Tibial nerve (tissue), 4 donors: ENCODE measurements at regions not wholly inside any gene's neighbourhood (a gene's known extent, or its start where the extent isn't known, plus 50 kb on each side); places are given as distances from the start of the nearest gene placed in this dataset.

ENCODE experiments used
- DNase-seq, 2 donors: peaks; one replicate each; pipeline ENCODE4 v3.0.0-alpha.2; 2019; ENCODE audit warnings: low spot score in 2 of 2
- H3K27ac ChIP-seq, 4 donors: fragments of 200-600 bp; sonication (generic) in 3 of 4; one replicate each; pipeline ENCODE4 v1.5.1; 2017 to 2019; ENCODE audit warnings: mild to moderate bottlenecking in 1 of 4
- H3K27me3 ChIP-seq, 2 donors: fragments of 200-600 bp; sonication (generic) in 1 of 2; one replicate each; pipeline versions ENCODE4 v1.5.1 to v1.6.0; 2017 to 2019
- H3K36me3 ChIP-seq, 3 donors: fragments of 200-600 bp; sonication (generic); one replicate each; pipeline ENCODE4 v1.5.1; 2018 to 2019
- H3K4me1 ChIP-seq, 4 donors: fragments of 200-600 bp; sonication (generic) in 3 of 4; one replicate each; pipeline ENCODE4 v1.5.1; 2017 to 2019
- H3K4me3 ChIP-seq, 4 donors: fragments of 200-600 bp; sonication (generic) in 3 of 4; one replicate each; pipeline ENCODE4 v1.5.1; 2017 to 2019; ENCODE audit warnings: mild to moderate bottlenecking in 1 of 4, moderate library complexity in 1 of 4
- H3K9me3 ChIP-seq, 4 donors: fragments of 200-600 bp; sonication (generic) in 3 of 4; one replicate each; pipeline ENCODE4 v1.5.1; 2017 to 2019
- EP300 ChIP-seq, 2 donors: sonication (generic); formaldehyde crosslinking; IDR thresholded peaks; one replicate each; pipeline ENCODE4 v1.6.1; 2017; ENCODE audit warnings: antibody characterized with exemption in 2 of 2, mild to moderate bottlenecking in 1 of 2
- POLR2A ChIP-seq, 2 donors: fragments of 450-650 bp; IDR thresholded peaks; one replicate each; pipeline ENCODE4 v1.6.1; 2017; ENCODE audit warnings: antibody characterized with exemption in 2 of 2, mild to moderate bottlenecking in 2 of 2, moderate library complexity in 2 of 2
- WGBS, 2 donors: methylation state at CpG; one replicate each; pipeline ENCODE4 v1.1.5; 2018; 5-methylcytosine and 5-hydroxymethylcytosine counted together
- TF ChIP-seq, protein P1 (sequence below), 5 experiments: fragments of 200-600 bp in 3 of 5; fragments of 450-650 bp in 2 of 5; sonication (generic) in 3 of 5; IDR thresholded peaks; one replicate each; pipeline ENCODE4 v1.5.1; 2016 to 2019; ENCODE audit warnings: antibody characterized with exemption in 5 of 5, mild to moderate bottlenecking in 3 of 5, moderate library complexity in 2 of 5

GRCh38 chr16:59397638-59398037, 663.5 kb upstream of the GOT2 start:
- WGBS, 2 donors: 66 to 87% methylated on average over 2 of the region's 2 CpGs

DNA sequence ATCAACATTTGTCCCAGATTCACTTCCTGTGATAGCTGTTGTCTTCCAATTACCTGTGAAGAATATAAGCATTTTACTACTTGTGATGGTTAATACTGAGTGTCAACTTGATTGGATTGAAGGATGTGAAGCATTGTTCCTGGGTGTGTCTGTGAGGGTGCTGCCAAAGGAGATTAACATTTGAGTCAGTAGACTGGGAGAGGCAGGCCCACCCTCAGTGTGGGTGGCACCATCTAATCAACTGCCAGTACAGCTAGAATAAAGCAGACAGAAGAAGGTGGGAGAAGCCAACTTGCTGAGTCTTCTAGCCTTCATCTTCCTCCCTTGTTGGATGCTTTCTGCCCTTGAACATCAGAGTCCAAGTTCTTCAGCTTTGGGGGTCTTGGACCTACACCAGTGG, 660.4 kb upstream of the GOT2 start:
- no peaks in the 10 kb centered on the region for H3K9me3 ChIP-seq
- H3K27me3 ChIP-seq: no peaks in the 10 kb centered on the region
- H3K4me3 ChIP-seq: no peak overlapping the region
- TF ChIP-seq EP300 (IDR thresholded peaks at IDR 0.05) (no peak), POLR2A (IDR thresholded peaks at IDR 0.05) (no peak)
- H3K4me1 ChIP-seq: no peaks in the 10 kb centered on the region
- no peaks in the 10 kb centered on the region for H3K36me3 ChIP-seq
- DNase-seq: no peak
- H3K27ac ChIP-seq: no peak overlapping the region

More at GRCh38 chr16:59397638-59398037, 663.5 kb upstream of the GOT2 start:
- TF ChIP-seq, protein P1, sequence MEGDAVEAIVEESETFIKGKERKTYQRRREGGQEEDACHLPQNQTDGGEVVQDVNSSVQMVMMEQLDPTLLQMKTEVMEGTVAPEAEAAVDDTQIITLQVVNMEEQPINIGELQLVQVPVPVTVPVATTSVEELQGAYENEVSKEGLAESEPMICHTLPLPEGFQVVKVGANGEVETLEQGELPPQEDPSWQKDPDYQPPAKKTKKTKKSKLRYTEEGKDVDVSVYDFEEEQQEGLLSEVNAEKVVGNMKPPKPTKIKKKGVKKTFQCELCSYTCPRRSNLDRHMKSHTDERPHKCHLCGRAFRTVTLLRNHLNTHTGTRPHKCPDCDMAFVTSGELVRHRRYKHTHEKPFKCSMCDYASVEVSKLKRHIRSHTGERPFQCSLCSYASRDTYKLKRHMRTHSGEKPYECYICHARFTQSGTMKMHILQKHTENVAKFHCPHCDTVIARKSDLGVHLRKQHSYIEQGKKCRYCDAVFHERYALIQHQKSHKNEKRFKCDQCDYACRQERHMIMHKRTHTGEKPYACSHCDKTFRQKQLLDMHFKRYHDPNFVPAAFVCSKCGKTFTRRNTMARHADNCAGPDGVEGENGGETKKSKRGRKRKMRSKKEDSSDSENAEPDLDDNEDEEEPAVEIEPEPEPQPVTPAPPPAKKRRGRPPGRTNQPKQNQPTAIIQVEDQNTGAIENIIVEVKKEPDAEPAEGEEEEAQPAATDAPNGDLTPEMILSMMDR (IDR thresholded peaks at IDR 0.05): no peak
- TF ChIP-seq EP300 (IDR thresholded peaks at IDR 0.05): no peak
- TF ChIP-seq POLR2A (IDR thresholded peaks at IDR 0.05): no peak
- H3K27me3 ChIP-seq: no peaks in the 10 kb centered on the region
- no peaks in the 10 kb centered on the region for H3K9me3 ChIP-seq
- no peak overlapping the region for H3K27ac ChIP-seq
- H3K4me3 ChIP-seq: no peak overlapping the region
- no peaks in the 10 kb centered on the region for H3K36me3 ChIP-seq
- H3K4me1 ChIP-seq: no peaks in the 10 kb centered on the region
- no peak for DNase-seq

DNA sequence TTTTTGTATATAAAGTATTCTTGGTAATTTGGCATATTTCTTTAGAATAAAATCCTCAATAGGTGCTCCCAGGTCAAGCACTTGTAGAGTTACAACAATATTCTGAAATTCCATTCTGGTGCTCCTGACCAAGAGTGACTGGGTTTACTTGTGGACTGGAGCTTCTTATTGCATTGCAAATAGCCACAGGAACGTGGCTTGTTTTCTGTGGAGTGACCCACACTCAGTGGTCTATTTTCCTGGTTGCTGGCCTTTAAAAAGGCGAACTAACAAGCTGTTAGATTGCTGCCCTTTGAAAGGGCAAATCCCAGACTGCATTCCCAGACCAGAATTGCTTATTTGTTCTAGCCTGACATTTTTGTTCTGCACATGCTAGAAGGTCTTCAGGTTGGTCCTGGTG, 658.8 kb upstream of the GOT2 start:
- 32 to 40% methylated on average over 2 of the region's 2 CpGs for WGBS, 2 donors
- Histone ChIP-seq H3K4me1 (no peaks in the 10 kb centered on the region), H3K9me3 (no peaks in the 10 kb centered on the region), H3K36me3 (no peaks in the 10 kb centered on the region), H3K4me3 (no peak overlapping the region), H3K27ac (no peak overlapping the region), H3K27me3 (no peaks in the 10 kb centered on the region)
- no peak for DNase-seq
- no peak for TF ChIP-seq EP300 (IDR thresholded peaks at IDR 0.05)
- TF ChIP-seq POLR2A (IDR thresholded peaks at IDR 0.05): no peak
- TF ChIP-seq, protein P1 (IDR thresholded peaks at IDR 0.05): no peak

DNA sequence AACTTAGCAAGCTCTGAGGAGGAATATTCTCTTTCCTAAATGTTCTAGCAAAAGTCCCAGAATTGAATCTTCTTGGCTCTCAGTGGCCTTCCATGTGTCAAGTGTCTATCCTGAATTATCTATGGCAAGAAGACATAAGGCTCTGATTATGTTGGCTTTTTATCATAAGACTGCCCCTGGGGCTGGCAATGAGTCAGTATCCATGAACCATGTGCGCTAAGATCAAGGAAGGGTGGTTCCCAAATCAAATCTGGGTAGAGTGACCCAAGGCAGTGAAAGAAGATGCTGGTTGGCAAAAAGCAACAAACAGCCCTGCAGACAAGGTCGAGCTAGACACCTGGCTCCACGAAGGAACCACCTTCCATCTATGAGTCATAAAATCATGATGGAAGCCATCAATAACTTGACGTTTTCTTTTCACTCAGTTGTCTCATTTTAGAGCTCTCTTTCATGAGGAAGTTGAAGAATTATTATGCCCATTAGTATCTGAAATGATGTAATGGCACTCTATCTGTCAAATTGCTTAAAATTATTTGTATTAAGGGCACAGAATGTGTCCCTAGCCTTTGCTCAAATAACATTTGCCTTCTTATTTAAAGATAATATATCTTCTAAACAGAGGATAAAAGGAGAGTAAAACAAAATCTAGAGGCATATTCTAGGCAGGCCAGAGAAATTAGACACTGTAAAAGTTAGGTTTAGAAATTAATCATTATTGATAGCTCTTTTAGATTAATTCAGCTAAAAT, 657.7 kb upstream of the GOT2 start:
- Histone ChIP-seq H3K27me3 (no peaks in the 10 kb centered on the region), H3K9me3 (no peaks in the 10 kb centered on the region), H3K4me3 (no peak overlapping the region), H3K36me3 (no peaks in the 10 kb centered on the region), H3K27ac (no peak overlapping the region), H3K4me1 (no peaks in the 10 kb centered on the region)
- TF ChIP-seq EP300 (IDR thresholded peaks at IDR 0.05) (no peak), POLR2A (IDR thresholded peaks at IDR 0.05) (no peak)
- TF ChIP-seq, protein P1 (IDR thresholded peaks at IDR 0.05): no peak
- DNase-seq: no peak
- 66 to 78% methylated on average over 4 of the region's 4 CpGs for WGBS, 2 donors

- TF ChIP-seq POLR2A (IDR thresholded peaks at IDR 0.05) (no peak), EP300 (IDR thresholded peaks at IDR 0.05) (peak in 1 of 2 donors; percentile 49)
- 13 to 28% methylated on average over 3 of the region's 3 CpGs for WGBS, 2 donors
- Histone ChIP-seq H3K36me3 (no peaks in the 10 kb centered on the region), H3K9me3 (no peaks in the 10 kb centered on the region), H3K4me3 (no peak overlapping the region), H3K27me3 (no peaks in the 10 kb centered on the region), H3K4me1 (no peaks in the 10 kb centered on the region), H3K27ac (no peak overlapping the region)
- DNase-seq: peak in 1 of 2 donors; percentile 18
These were observed 651.8 kb upstream of the GOT2 start for GRCh38 chr16:59385959-59386358.

DNA sequence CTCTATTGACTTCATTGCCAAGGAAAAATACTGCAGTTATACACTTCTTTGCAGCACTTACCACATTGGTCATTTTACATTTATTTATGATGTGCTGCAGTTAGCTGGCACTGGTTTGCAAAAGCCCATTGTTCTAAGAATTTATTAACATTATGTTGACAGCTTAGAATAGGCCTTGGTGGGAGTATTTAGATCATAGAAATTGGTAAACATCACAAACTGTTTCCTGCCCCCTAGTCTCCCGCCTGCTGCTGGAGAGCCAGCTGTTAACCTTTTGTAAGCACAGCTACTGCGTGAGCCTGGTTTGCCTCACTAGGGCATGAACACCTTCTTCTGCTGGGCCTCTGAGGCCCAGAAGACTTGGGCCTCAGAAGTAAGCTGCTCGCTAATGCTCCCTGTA, 651.4 kb upstream of the GOT2 start:
- Histone ChIP-seq H3K4me1 (no peaks in the 10 kb centered on the region), H3K9me3 (no peaks in the 10 kb centered on the region), H3K27me3 (no peaks in the 10 kb centered on the region), H3K36me3 (no peaks in the 10 kb centered on the region), H3K4me3 (no peak overlapping the region), H3K27ac (no peak overlapping the region)
- WGBS, 2 donors: 63 to 73% methylated on average over 3 of the region's 3 CpGs
- no peak for DNase-seq
- TF ChIP-seq EP300 (IDR thresholded peaks at IDR 0.05) (no peak), POLR2A (IDR thresholded peaks at IDR 0.05) (no peak)
- TF ChIP-seq, protein P1 (IDR thresholded peaks at IDR 0.05): no peak
